HCT116 (cell line): ENCODE measurements at regions not wholly inside any gene's neighbourhood (a gene's known extent, or its start where the extent isn't known, plus 50 kb on each side); places are given as distances from the start of the nearest gene placed in this dataset.

Source experiments
- ATAC-seq: fragments of 200-7000 bp; cut with Tn5 transposase; 2 replicates; pipeline ENCODE4 v1.9.1; 2020; ENCODE audit warnings: mild to moderate bottlenecking, moderate library complexity
- BruUV-seq: library from RNA; stranded (reverse); fragments of 400-500 nt; replicated peaks from 2 replicates; lab custom pipeline; 2021; lab: Mats Ljungman, UMichigan
- CTCF ChIA-PET: fragments of 300-600 bp; sonication (Branson Sonifier 250); formaldehyde crosslinking; loops from one replicate; lab custom pipeline; 2021; ENCODE audit warnings: antibody characterized with exemption; lab: Charles Lee
- POLR2A ChIA-PET: fragments of 300-600, 350-600 bp; sonication (Branson Sonifier 250); formaldehyde crosslinking; loops from one replicate; lab custom pipeline; 2021; ENCODE audit warnings: antibody characterized with exemption; lab: Charles Lee
- RAD21 ChIA-PET, 2 experiments: fragments of 300-600 bp; sonication (Branson Sonifier 250); formaldehyde crosslinking; loops; one replicate each; lab custom pipeline; 2023; ENCODE audit warnings: low total read pairs in 2 of 2; ENCODE audit not compliant: uncharacterized antibody in 2 of 2, unreplicated experiment in 2 of 2, low non-redundant PET in 1 of 2; lab: Charles Lee
- DNase-seq: peaks from one replicate; pipeline ENCODE4 v3.0.0-alpha.2; 2010; ENCODE audit warnings: low read depth, low spot score
- H2AFZ ChIP-seq: fragments of 200-600 bp; shearing (Covaris generic), sonication (generic); 2 replicates; pipeline ENCODE4 v1.6.1; 2017; ENCODE audit warnings: low read depth, mixed run types, mixed read lengths, antibody characterized with exemption, low read length; ENCODE audit not compliant: poor library complexity, severe bottlenecking
- H3K27ac ChIP-seq: 2 replicates; pipeline ENCODE4 v1.5.1; 2012; ENCODE audit warnings: low read depth, low read length
- H3K27me3 ChIP-seq: fragments of 200-600 bp; sonication (generic); 2 replicates; pipeline ENCODE4 v1.6.1; 2016; ENCODE audit warnings: mixed run types, low read length, mixed read lengths; ENCODE audit not compliant: insufficient read depth
- H3K36me3 ChIP-seq, 2 experiments: fragments of 200-500 bp in 1 of 2; fragments of 200-600 bp in 1 of 2; sonication (Bioruptor generic) in 1 of 2; sonication (generic) in 1 of 2; 2 replicates each; pipeline versions ENCODE4 v1.5.1 to v1.6.1; 2014 to 2016; ENCODE audit warnings: low read length in 2 of 2, inconsistent platforms in 1 of 2, mixed read lengths in 1 of 2, mixed run types in 1 of 2; ENCODE audit not compliant: insufficient read depth in 2 of 2, control insufficient read depth in 1 of 2
- H3K4me1 ChIP-seq, 2 experiments: fragments of 200-600 bp in 1 of 2; sonication (generic) in 1 of 2; 2 replicates each; pipeline versions ENCODE4 v1.5.1 to v1.6.1; 2012 to 2017; ENCODE audit warnings: low read length in 2 of 2, inconsistent platforms in 1 of 2, mild to moderate bottlenecking in 1 of 2, mixed read lengths in 1 of 2, mixed run types in 1 of 2, moderate library complexity in 1 of 2; ENCODE audit not compliant: insufficient read depth in 2 of 2, control insufficient read depth in 1 of 2
- H3K4me2 ChIP-seq: fragments of 200-600 bp; sonication (generic); 2 replicates; pipeline ENCODE4 v1.6.1; 2017; ENCODE audit warnings: mixed run types, low read length, mixed read lengths
- H3K4me3 ChIP-seq, 2 experiments: fragments of 200-600 bp in 1 of 2; sonication (generic) in 1 of 2; replicated peaks in 1 of 2; 2 replicates each; pipeline ENCODE4 v1.5.1; 2011 to 2016; ENCODE audit warnings: low read length in 2 of 2, control low read depth in 1 of 2, low read depth in 1 of 2, mild to moderate bottlenecking in 1 of 2, mixed read lengths in 1 of 2, mixed run types in 1 of 2
- H3K79me2 ChIP-seq: fragments of 200-600 bp; sonication (generic); 2 replicates; pipeline ENCODE4 v1.6.1; 2017; ENCODE audit warnings: mild to moderate bottlenecking, mixed run types, low read length, moderate library complexity, mixed read lengths; ENCODE audit not compliant: insufficient read depth
- H3K9ac ChIP-seq: fragments of 200-600 bp; sonication (generic); 2 replicates; pipeline ENCODE4 v1.6.1; 2016; ENCODE audit warnings: low read length, mixed read lengths
- H3K9me2 ChIP-seq: fragments of 200-600 bp; sonication (generic), shearing (Covaris generic); 2 replicates; pipeline ENCODE4 v1.6.1; 2017; ENCODE audit warnings: mixed run types, mild to moderate bottlenecking, moderate library complexity; ENCODE audit not compliant: insufficient read depth
- H3K9me3 ChIP-seq, 2 experiments: fragments of 200-500 bp in 1 of 2; fragments of 200-600 bp in 1 of 2; sonication (Bioruptor generic) in 1 of 2; sonication (generic) in 1 of 2; 2 replicates each; pipeline ENCODE4 v1.6.1; 2014 to 2017; ENCODE audit warnings: low read length in 2 of 2, mixed read lengths in 2 of 2, inconsistent platforms in 1 of 2, low read depth in 1 of 2, mild to moderate bottlenecking in 1 of 2, mixed run types in 1 of 2, moderate library complexity in 1 of 2; ENCODE audit not compliant: control insufficient read depth in 1 of 2, insufficient read depth in 1 of 2
- H4K20me1 ChIP-seq: fragments of 200-600 bp; sonication (generic), shearing (Covaris generic); 2 replicates; pipeline ENCODE4 v1.6.1; 2017; ENCODE audit warnings: mixed run types, mild to moderate bottlenecking, moderate library complexity; ENCODE audit not compliant: insufficient read depth
- CBX3 ChIP-seq: IDR thresholded peaks from 2 replicates; pipeline ENCODE4 v1.6.1; 2012; ENCODE audit warnings: low read depth
- CEBPB ChIP-seq: IDR thresholded peaks from 2 replicates; pipeline ENCODE4 v1.6.1; 2012; ENCODE audit warnings: low read depth
- CTCF ChIP-seq, 3 experiments: fragments of 200-600 bp in 1 of 3; sonication (generic) in 1 of 3; IDR thresholded peaks in 2 of 3; conservative IDR thresholded peaks in 1 of 3; 2 replicates each; pipeline ENCODE4 v1.5.1; 2012 to 2017; ENCODE audit warnings: low read depth in 2 of 3, low read length in 2 of 3, antibody characterized with exemption in 1 of 3, borderline replicate concordance in 1 of 3, control low read depth in 1 of 3, mild to moderate bottlenecking in 1 of 3, mixed read lengths in 1 of 3, mixed run types in 1 of 3, moderate library complexity in 1 of 3; ENCODE audit not compliant: insufficient read depth in 1 of 3
- EGR1 ChIP-seq: IDR thresholded peaks from 2 replicates; pipeline ENCODE4 v1.6.1; 2012; ENCODE audit warnings: low read depth
- EZH2 ChIP-seq: fragments of 200-600 bp; sonication (generic); IDR thresholded peaks from 2 replicates; pipeline ENCODE4 v1.6.1; 2017; ENCODE audit warnings: antibody characterized with exemption, mixed run types
- EZH2phosphoT487 ChIP-seq: fragments of 200-600 bp; IDR thresholded peaks from 2 replicates; pipeline ENCODE4 v1.6.1; 2018; ENCODE audit warnings: antibody characterized with exemption, borderline replicate concordance
- FOSL1 ChIP-seq: IDR thresholded peaks from 2 replicates; pipeline ENCODE4 v1.6.1; 2012; ENCODE audit warnings: low read depth
- JUND ChIP-seq: IDR thresholded peaks from 2 replicates; pipeline ENCODE4 v1.6.1; 2012
- POLR2A ChIP-seq: IDR thresholded peaks from 2 replicates; pipeline ENCODE4 v1.7.0; 2011; ENCODE audit warnings: borderline replicate concordance; ENCODE audit not compliant: insufficient read depth, insufficient read length; ENCODE audit errors: extremely low read depth
- POLR2AphosphoS5 ChIP-seq: IDR thresholded peaks from 2 replicates; pipeline ENCODE4 v1.6.1; 2011; ENCODE audit warnings: mild to moderate bottlenecking, low read depth, low read length, moderate library complexity
- RAD21 ChIP-seq: IDR thresholded peaks from 2 replicates; pipeline ENCODE4 v1.6.1; 2012; ENCODE audit warnings: low read depth, mild to moderate bottlenecking
- SRF ChIP-seq: IDR thresholded peaks from 2 replicates; pipeline ENCODE4 v1.6.1; 2012; ENCODE audit warnings: low read depth
- YY1 ChIP-seq: IDR thresholded peaks from 2 replicates; pipeline ENCODE4 v1.6.1; 2011; ENCODE audit warnings: low read length, low read depth, moderate library complexity, mild to moderate bottlenecking; ENCODE audit not compliant: insufficient replicate concordance; ENCODE audit errors: extremely low read depth
- ZBTB33 ChIP-seq: IDR thresholded peaks from 2 replicates; pipeline ENCODE4 v1.6.1; 2011; ENCODE audit warnings: mild to moderate bottlenecking, low read length, moderate library complexity; ENCODE audit not compliant: insufficient replicate concordance; ENCODE audit errors: extremely low read depth
- ZFX ChIP-seq: fragments of 450-650 bp; IDR thresholded peaks from 2 replicates; pipeline ENCODE4 v1.6.1; 2017
- ZNF274 ChIP-seq: fragments of 200-500 bp; sonication (Bioruptor generic); IDR thresholded peaks from 2 replicates; pipeline ENCODE4 v1.6.1; 2014; ENCODE audit warnings: mild to moderate bottlenecking, low read depth, low read length, inconsistent platforms
- intact Hi-C: fragments of 100-400 bp; cut with micrococcal nuclease; formaldehyde crosslinking; loops from 2 replicates; pipeline ENCODE4 v1.10.0; 2022

GRCh38 chr3:160170409-160171370, 54.5 kb upstream of the C3orf80 start:
- Histone ChIP-seq H3K4me2 (no peak overlapping the region), H3K27me3 (no peaks in the 10 kb centered on the region), H3K4me1 (0 out of 4 replicates have a peak, but pooled peaks cover 0 to 3% of the 10 kb centered on the region in 2 experiments), H3K4me3 (no peak overlapping the region), H3K79me2 (no peaks in the 10 kb centered on the region), H3K9me3 (no peaks in the 10 kb centered on the region), H4K20me1 (no peaks in the 10 kb centered on the region), H3K9ac (no peak overlapping the region)
- ChIA-PET POLR2A (no interaction called here), RAD21 (no interaction called here), CTCF (interaction anchor here (1.1 kb wide), 1 partner anchor 8 kb away, joined by 5 read pairs; no protein-coding TSS in a partner anchor)
- DNase-seq (no peak), ATAC-seq (no peak)
- no TSS peak for BruUV-seq
- TF ChIP-seq POLR2AphosphoS5, result no peak
- no peak for TF ChIP-seq JUND
- no peak for TF ChIP-seq POLR2A
- TF ChIP-seq ZFX, result no peak
- no peak for TF ChIP-seq EGR1
- TF ChIP-seq ZNF274, result no peak
- TF ChIP-seq YY1, result no peak
- TF ChIP-seq, all 23 proteins: peak for 0
- H3K36me3 ChIP-seq, result no peaks in the 10 kb centered on the region
- H3K27ac ChIP-seq, result no peak overlapping the region
- H3K9me2 ChIP-seq, result no peaks in the 10 kb centered on the region
- intact Hi-C loops, result no loop called here
- H2AFZ ChIP-seq, result no peak overlapping the region

- no peak overlapping the region for H3K4me3 ChIP-seq
- no TSS peak for BruUV-seq
- DNase-seq (no peak), ATAC-seq (no peak)
- H3K9me2 ChIP-seq, result no peaks in the 10 kb centered on the region
- no peaks in the 10 kb centered on the region for H4K20me1 ChIP-seq
- ChIA-PET CTCF (interaction anchor here (1.1 kb wide), 1 partner anchor 9 kb away, joined by 5 read pairs; no protein-coding TSS in a partner anchor), RAD21 (no interaction called here), POLR2A (no interaction called here)
- no peaks in the 10 kb centered on the region for H3K9me3 ChIP-seq
- intact Hi-C loops, result no loop called here
- no peaks in the 10 kb centered on the region for H3K27me3 ChIP-seq
- H3K4me1 ChIP-seq, result 0 out of 4 replicates have a peak, but pooled peaks cover 0 to 3% of the 10 kb centered on the region in 2 experiments
- H3K9ac ChIP-seq, result no peak overlapping the region
- no peaks in the 10 kb centered on the region for H3K79me2 ChIP-seq
- no peak overlapping the region for H3K4me2 ChIP-seq
- H3K27ac ChIP-seq, result no peak overlapping the region
- H3K36me3 ChIP-seq, result no peaks in the 10 kb centered on the region
- no peak overlapping the region for H2AFZ ChIP-seq
- TF ChIP-seq CBX3 (no peak), SRF (no peak), EZH2 (no peak), CEBPB (no peak), YY1 (no peak), JUND (no peak), FOSL1 (no peak), EZH2phosphoT487 (no peak), CTCF (IDR thresholded peaks at IDR 0.05 in 2 of 3, conservative IDR thresholded peaks at IDR 0.05 in 1 of 3; ENCODE audit: borderline replicate concordance in 1 of 3, insufficient read depth in 1 of 3, low read depth in 2 of 3, low read length in 2 of 3) (no peak), EGR1 (no peak), RAD21 (no peak), ZFX (no peak), ZBTB33 (no peak)
Observed at GRCh38 chr3:160171813-160172212, 53.4 kb upstream of the C3orf80 start.
